A673 (cell line): ENCODE measurements at regions not wholly inside any gene's neighbourhood (a gene's known extent, or its start where the extent isn't known, plus 50 kb on each side); places are given as distances from the start of the nearest gene placed in this dataset.
"Not testable (repeated sequence)": the region's sequence is repeated elsewhere in the genome, so short reads cannot be mapped to it uniquely, and the experiment has no call there.

Source experiments
- BruUV-seq: library from RNA; stranded (reverse); fragments of 400-500 nt; replicated peaks from 2 replicates; lab custom pipeline; 2021; lab: Mats Ljungman, UMichigan
- CTCF ChIA-PET: fragments of 300-600 bp; sonication (Branson Sonifier 250); formaldehyde crosslinking; loops from one replicate; lab custom pipeline; 2022; ENCODE audit warnings: antibody characterized with exemption; lab: Charles Lee
- POLR2A ChIA-PET: fragments of 300-600 bp; sonication (Branson Sonifier 250); formaldehyde crosslinking; loops from one replicate; lab custom pipeline; 2022; ENCODE audit warnings: antibody characterized with exemption; ENCODE audit not compliant: low non-redundant PET; lab: Charles Lee
- DNase-seq: peaks from one replicate; pipeline ENCODE4 v3.0.0-alpha.2; 2015; ENCODE audit warnings: low spot score
- H3K27ac ChIP-seq: fragments of 200-600 bp; sonication (generic); 2 replicates; pipeline ENCODE4 v1.5.1; 2016; ENCODE audit warnings: mixed run types, low read depth, mild to moderate bottlenecking, mixed read lengths, antibody characterized with exemption, low read length; ENCODE audit not compliant: poor library complexity, severe bottlenecking
- H3K27me3 ChIP-seq: fragments of 200-600 bp; sonication (generic); replicated peaks from 2 replicates; pipeline ENCODE4 v1.6.1; 2017; ENCODE audit warnings: mixed run types, low read depth, mild to moderate bottlenecking, mixed read lengths, antibody characterized with exemption, low read length; ENCODE audit not compliant: insufficient read depth, poor library complexity
- H3K36me3 ChIP-seq: fragments of 200-600 bp; sonication (generic); 2 replicates; pipeline ENCODE4 v1.6.1; 2016; ENCODE audit warnings: mixed run types, mild to moderate bottlenecking, mixed read lengths, antibody characterized with exemption, low read length; ENCODE audit not compliant: insufficient read depth, poor library complexity, severe bottlenecking
- H3K4me1 ChIP-seq: fragments of 200-600 bp; sonication (generic); 2 replicates; pipeline ENCODE4 v1.6.1; 2017; ENCODE audit warnings: mixed run types, mild to moderate bottlenecking, mixed read lengths, antibody characterized with exemption, low read length; ENCODE audit not compliant: insufficient read depth, poor library complexity, severe bottlenecking
- H3K4me3 ChIP-seq: fragments of 200-600 bp; sonication (generic); 2 replicates; pipeline ENCODE4 v1.5.1; 2016; ENCODE audit warnings: low read depth, mixed run types, mild to moderate bottlenecking, mixed read lengths, low read length; ENCODE audit not compliant: poor library complexity, severe bottlenecking
- H3K9me3 ChIP-seq: fragments of 200-600 bp; sonication (generic); 2 replicates; pipeline ENCODE4 v1.6.1; 2016; ENCODE audit warnings: mixed run types, low read depth, mild to moderate bottlenecking, mixed read lengths, antibody characterized with exemption, low read length; ENCODE audit not compliant: poor library complexity, severe bottlenecking
- intact Hi-C: fragments of 100-400 bp; cut with micrococcal nuclease; formaldehyde crosslinking; loops from one replicate; pipeline ENCODE4 v1.10.0; 2022; ENCODE audit not compliant: unreplicated experiment

DNA sequence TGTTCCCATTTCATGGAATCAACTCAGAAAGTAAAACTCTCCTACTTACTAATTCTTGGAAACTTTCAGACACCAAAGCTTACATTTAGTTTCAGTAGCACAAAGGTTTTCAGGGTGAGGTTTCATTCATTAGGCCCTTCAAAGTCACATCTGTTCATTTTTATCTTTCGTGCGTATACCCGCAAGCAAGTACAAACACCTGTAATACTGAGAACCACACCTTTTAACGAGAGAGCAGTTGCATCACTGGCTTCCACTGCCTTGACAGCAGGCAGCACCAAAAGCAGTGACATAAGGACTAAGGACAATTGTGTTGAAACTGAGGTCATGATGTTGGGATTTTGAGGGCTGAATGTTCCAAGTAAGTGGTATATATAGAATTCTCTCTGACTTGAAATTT, 60.5 kb downstream of the GOLGA6L22 start:
- H3K27me3 ChIP-seq, DNase-seq, intact Hi-C loops, H3K4me1 ChIP-seq, H3K27ac ChIP-seq, H3K9me3 ChIP-seq, BruUV-seq, CTCF ChIA-PET, POLR2A ChIA-PET, H3K4me3 ChIP-seq, H3K36me3 ChIP-seq: not testable (repeated sequence)

DNA sequence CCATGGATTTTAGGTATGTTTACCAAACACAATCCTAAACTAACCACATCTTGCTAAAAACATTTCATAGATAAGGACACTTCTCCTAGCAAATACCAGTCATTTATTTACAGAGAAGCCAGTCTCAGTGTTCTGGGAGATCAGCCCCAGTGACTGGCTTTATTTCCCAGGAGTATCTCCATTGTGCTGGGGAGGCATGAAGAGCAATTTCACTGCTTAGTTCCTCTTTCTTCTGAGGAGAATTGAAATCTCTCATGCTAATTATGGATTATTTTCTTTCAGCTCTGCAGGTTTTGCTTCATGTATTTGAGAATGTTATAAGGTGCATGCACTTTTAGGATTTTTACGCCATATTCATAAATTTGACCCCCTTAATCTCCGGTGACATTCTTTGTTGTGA, 67.8 kb downstream of the GOLGA6L22 start:
- POLR2A ChIA-PET, H3K4me1 ChIP-seq, intact Hi-C loops, H3K4me3 ChIP-seq, H3K27ac ChIP-seq, DNase-seq, H3K36me3 ChIP-seq, H3K9me3 ChIP-seq, H3K27me3 ChIP-seq, BruUV-seq, CTCF ChIA-PET: not testable (repeated sequence)

- BruUV-seq, H3K27ac ChIP-seq, H3K4me1 ChIP-seq, DNase-seq, POLR2A ChIA-PET, H3K9me3 ChIP-seq, intact Hi-C loops, H3K4me3 ChIP-seq, H3K27me3 ChIP-seq, CTCF ChIA-PET, H3K36me3 ChIP-seq: not testable (repeated sequence)
Observed at GRCh38 chr15:22527016-22527415, 68.3 kb downstream of the GOLGA6L22 start.

DNA sequence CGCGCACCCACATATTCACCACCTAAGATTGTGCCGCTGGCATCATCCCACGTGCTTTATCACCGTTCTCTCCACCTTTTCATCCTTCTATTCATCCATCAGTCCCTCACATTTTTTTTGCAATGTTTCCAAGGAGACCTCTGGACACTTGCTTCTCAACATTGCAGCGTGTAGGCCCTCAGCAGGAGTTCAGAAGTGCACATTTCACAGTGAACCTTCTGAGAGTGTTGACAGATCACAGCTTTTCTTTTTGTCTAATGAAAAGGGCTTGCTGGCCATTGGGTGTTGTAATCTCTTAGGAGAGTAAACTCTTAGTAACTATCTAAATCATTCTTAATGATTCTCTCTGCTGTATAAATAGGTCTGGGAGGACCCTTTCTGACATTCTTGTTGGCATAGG, 70.5 kb downstream of the GOLGA6L22 start:
- H3K4me1 ChIP-seq, intact Hi-C loops, H3K27ac ChIP-seq, H3K4me3 ChIP-seq, DNase-seq, H3K27me3 ChIP-seq, H3K36me3 ChIP-seq, POLR2A ChIA-PET, BruUV-seq, CTCF ChIA-PET, H3K9me3 ChIP-seq: not testable (repeated sequence)

DNA sequence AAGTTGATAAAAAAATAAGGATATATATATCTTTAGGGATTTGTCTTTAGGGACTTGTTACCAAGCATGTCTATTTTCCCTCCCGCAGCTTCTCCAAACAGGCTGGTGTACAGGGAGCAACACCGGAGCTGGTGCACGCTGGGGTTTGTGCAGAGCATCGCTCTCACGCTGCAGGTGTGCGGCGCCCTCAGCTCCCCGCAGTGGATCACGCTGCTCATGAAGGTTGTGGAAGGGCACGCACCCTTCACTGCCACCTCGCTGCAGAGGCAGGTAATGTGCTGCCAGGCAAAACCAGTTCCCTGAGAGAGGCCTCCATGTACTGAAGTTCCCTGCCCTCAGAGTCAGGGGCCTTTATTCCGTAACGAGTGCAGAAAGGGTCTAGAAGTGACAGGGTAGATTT, 101.0 kb downstream of the GOLGA6L22 start:
- H3K9me3 ChIP-seq, CTCF ChIA-PET, BruUV-seq, H3K27me3 ChIP-seq, H3K4me3 ChIP-seq, H3K4me1 ChIP-seq, H3K36me3 ChIP-seq, H3K27ac ChIP-seq, intact Hi-C loops, DNase-seq, POLR2A ChIA-PET: not testable (repeated sequence)

DNA sequence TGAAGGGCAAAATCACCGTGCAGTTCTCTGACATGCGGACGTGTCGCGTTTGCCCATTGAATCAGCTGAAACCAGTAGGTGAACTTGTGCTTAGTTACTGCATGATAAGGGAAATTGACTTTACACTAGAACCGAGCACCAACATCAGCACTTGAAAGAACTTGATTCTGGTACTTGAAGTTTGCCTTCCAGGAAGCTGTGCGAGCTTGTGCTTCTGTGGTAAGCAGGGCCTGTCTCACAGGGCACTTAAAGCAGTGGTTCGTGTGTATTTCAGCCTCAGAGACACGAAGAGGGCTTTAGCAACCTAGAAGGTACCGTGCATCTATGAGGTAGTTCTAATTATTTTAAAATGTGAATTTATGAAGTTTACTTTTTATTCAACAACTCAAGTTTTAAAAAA, 103.0 kb downstream of the GOLGA6L22 start:
- H3K4me3 ChIP-seq, H3K27me3 ChIP-seq, H3K36me3 ChIP-seq, BruUV-seq, DNase-seq, H3K9me3 ChIP-seq, intact Hi-C loops, H3K27ac ChIP-seq, POLR2A ChIA-PET, H3K4me1 ChIP-seq, CTCF ChIA-PET: not testable (repeated sequence)

DNA sequence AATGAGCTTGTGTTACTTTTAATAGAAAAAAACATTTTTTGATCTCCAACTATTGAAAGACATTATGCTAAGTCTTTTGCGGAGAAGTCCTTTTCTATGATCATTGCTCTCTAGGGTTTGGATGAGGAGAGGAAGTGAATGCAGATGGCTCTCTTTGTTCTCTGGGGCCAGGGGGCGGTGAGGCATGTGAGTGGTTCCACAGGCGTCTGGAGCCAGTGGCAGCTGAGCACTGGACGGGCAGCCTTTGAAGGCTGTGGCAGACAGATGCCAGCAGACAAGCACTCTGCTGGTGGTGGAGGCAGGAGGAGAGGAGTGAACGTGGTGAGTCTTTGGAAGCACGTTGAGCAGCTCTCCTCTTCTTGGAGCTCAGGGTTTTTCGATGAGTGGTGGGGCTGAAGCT, 107.8 kb downstream of the GOLGA6L22 start:
- H3K9me3 ChIP-seq, POLR2A ChIA-PET, intact Hi-C loops, H3K27ac ChIP-seq, H3K36me3 ChIP-seq, BruUV-seq, H3K4me1 ChIP-seq, H3K27me3 ChIP-seq, CTCF ChIA-PET, H3K4me3 ChIP-seq, DNase-seq: not testable (repeated sequence)

GRCh38 chr15:22569486-22569885, 110.8 kb downstream of the GOLGA6L22 start:
- H3K4me3 ChIP-seq, H3K4me1 ChIP-seq, DNase-seq, CTCF ChIA-PET, intact Hi-C loops, BruUV-seq, POLR2A ChIA-PET, H3K27ac ChIP-seq, H3K9me3 ChIP-seq, H3K27me3 ChIP-seq, H3K36me3 ChIP-seq: not testable (repeated sequence)
